ENCODE measurements at regions not wholly inside any gene's neighbourhood (a gene's known extent, or its start where the extent isn't known, plus 50 kb on each side); places are given as distances from the start of the nearest gene placed in this dataset.

- Mint-ChIP-seq H3K27ac (no peak overlapping the region), H3K4me1 (peaks cover 55% of the 10 kb centered on the region), H3K4me3 (no peak overlapping the region), H3K27me3 (ENCODE audit: insufficient read depth, low read depth, poor library complexity) (no peaks in the 10 kb centered on the region), H3K36me3 (ENCODE audit: low read depth) (peaks cover 5% of the 10 kb centered on the region; the same call in 2 of the 3 replicates), H3K9me3 (peaks cover 8% of the 10 kb centered on the region; the same call in 2 of the 3 replicates)
- ATAC-seq (no peak), DNase-seq (ENCODE audit: low spot score) (no peak)
- Histone ChIP-seq H3F3A (replicated peaks; ENCODE audit: low read depth) (no peaks in the 10 kb centered on the region), H2AFZ (no peak overlapping the region), H3K4me2 (no peak overlapping the region; the same call in 1 of the 2 replicates), H4K20me1 (replicated peaks; ENCODE audit: insufficient read depth) (no peaks in the 10 kb centered on the region), H3K4me1 (ENCODE audit: insufficient read depth) (peaks cover 38% of the 10 kb centered on the region), H3K9me2 (ENCODE audit: insufficient read depth) (peaks cover 21% of the 10 kb centered on the region; the same call in 1 of the 2 replicates), H3K4me3 (no peak overlapping the region), H3K27ac (ENCODE audit: low read depth) (no peak overlapping the region), H3K27me3 (ENCODE audit: insufficient read depth) (no peaks in the 10 kb centered on the region), H3K79me2 (replicated peaks; ENCODE audit: insufficient read depth) (no peaks in the 10 kb centered on the region), H3K36me3 (ENCODE audit: insufficient read depth) (peaks cover 4% of the 10 kb centered on the region; the same call in 1 of the 2 replicates)
- TF ChIP-seq CTCF (conservative IDR thresholded peaks at IDR 0.05; ENCODE audit: low read depth in 2 of 2) (no peak), STAT1 (IDR thresholded peaks at IDR 0.05; ENCODE audit: unreplicated experiment) (no peak), ZNF331 (CRISPR knock-in tag; IDR thresholded peaks at IDR 0.05; ENCODE audit: low read depth) (no peak), ZNF114 (CRISPR knock-in tag; IDR thresholded peaks at IDR 0.05) (no peak), CREB1 (CRISPR knock-in tag; IDR thresholded peaks at IDR 0.05; ENCODE audit: low read depth) (no peak), NANOG (IDR thresholded peaks at IDR 0.05; ENCODE audit: borderline replicate concordance) (no peak), REST (IDR thresholded peaks at IDR 0.05; ENCODE audit: unreplicated experiment) (no peak), EZH2 (IDR thresholded peaks at IDR 0.05; ENCODE audit: low read depth, unreplicated experiment) (no peak), ZNF462 (CRISPR knock-in tag; IDR thresholded peaks at IDR 0.05) (no peak), POLR2AphosphoS5 (IDR thresholded peaks at IDR 0.05; ENCODE audit: low read depth) (no peak), ETS1 (IDR thresholded peaks at IDR 0.05) (no peak), JUNB (IDR thresholded peaks at IDR 0.05; ENCODE audit: unreplicated experiment) (no peak), EZH2phosphoT487 (IDR thresholded peaks at IDR 0.05; ENCODE audit: unreplicated experiment) (no peak)
Observed at GRCh38 chr6:15898693-15899092, 230.2 kb upstream of the MYLIP start.
